ENCODE measurements at regions not wholly inside any gene's neighbourhood (a gene's known extent, or its start where the extent isn't known, plus 50 kb on each side); places are given as distances from the start of the nearest gene placed in this dataset.

DNA sequence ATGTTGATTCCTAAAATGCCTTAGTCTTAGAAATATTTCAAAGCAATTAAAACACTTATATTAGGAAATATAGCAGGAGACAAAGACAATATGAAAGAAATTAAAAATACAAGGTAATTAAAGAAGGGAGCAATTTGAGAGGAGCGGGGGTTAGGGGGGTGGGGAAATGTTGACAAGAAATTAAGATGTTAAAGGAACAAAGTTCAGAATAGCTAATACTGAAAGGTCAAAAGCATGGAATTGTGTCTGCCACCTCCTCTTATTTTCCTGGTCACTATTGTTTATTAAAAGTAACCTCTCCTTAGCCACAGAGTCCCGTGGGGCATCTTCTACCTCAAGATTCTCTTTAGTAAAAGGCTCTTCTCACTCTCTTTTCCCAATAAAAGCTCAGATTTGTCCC lies 244.1 kb downstream of the MREG start:
- TF ChIP-seq CTCF (conservative IDR thresholded peaks at IDR 0.05; ENCODE audit: low read depth, low read length): no peak
- no peak for TF ChIP-seq EZH2 (IDR thresholded peaks at IDR 0.05; ENCODE audit: low read length, unreplicated experiment)
